Muscle of arm (tissue), 1 donor: ENCODE measurements at regions not wholly inside any gene's neighbourhood (a gene's known extent, or its start where the extent isn't known, plus 50 kb on each side); places are given as distances from the start of the nearest gene placed in this dataset.

Experiments used
- DNase-seq: peaks from one replicate; pipeline ENCODE4 v3.0.0-alpha.2; 2013

DNA sequence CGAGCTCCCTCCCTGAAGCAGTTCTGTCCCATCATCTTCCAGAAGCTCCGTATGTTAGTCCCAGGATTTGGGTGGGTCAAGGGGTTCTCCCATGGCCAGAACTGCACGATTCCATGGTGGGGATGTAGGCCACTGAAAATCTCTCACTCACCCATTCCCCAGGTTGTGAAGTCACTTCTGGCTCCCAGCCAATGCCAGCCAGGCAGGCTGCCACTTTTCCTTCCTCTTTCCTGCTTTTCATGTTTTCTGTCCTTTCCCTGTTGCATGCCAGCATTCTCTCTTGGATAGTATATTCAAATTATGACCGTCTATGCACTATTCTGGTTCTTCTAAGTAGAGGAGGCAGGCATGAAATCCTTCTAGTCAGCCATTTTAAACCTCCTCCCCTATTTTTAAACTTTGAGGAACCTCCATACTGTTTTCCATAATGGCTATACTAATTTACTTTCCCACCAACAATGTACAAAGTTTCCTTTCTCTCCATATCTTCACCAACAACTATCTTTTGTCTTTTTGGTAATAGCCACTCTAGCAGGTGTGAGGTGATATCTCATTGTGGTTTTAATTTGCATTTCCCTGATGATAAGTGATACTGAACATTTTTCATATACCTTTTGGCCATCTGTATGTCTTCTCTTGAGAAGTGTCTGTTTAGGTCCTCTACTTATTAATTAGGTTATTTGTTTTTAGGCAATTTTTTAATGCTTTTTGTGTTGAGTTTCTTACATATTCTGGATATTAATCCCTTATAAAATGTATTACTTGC is 182.1 kb upstream of the TET2 start:
- DNase-seq, result no peak

DNA sequence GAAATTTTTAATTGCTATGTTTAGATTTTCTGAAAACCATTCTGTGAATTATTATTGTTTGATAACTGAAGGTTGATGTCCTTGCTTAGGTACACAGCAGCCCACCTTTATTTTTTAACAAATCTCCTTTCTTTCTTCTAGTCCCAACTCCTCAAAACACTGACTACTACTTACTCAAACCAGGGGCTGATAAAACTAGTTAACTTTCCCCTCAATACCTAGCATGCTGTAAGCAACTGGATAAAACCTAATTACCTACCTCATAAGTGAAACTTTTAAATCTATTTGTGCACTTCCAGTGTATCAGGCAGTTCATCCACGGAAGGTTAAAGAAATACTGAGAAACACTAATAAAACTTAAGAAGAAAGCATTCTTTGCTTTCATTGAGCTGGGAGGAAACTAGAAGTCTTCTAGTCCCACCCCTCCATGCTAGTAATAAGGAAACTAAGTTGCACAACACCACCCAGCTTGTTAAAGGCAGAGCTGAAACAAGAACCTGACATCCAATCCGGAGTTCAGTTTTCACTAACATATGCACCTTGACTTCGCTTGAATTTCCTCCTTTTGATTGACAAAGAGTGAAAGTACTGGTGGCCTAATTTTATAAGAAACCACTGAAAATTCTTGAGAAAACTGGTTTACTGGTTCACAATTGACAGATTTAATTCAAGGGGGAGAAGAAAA is 180.2 kb upstream of the TET2 start:
- peak; percentile 19 for DNase-seq

DNA sequence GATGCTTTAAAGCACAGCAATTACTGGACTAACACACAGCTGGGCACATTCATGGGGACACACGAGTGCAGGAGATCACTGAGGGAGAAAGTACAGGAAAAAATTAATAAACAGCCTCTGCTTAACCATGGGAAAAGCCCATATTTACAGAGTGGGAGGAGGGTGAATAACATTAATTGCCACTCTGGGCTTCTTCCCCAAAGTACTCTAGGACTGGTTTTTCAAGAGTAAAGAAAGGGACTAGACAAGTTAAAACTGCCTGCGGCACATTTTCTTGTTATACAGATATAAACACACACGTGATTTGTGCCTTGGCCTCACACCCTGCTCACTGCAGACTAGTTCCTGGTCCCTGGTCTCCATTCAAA is 179.7 kb upstream of the TET2 start:
- no peak for DNase-seq

DNA sequence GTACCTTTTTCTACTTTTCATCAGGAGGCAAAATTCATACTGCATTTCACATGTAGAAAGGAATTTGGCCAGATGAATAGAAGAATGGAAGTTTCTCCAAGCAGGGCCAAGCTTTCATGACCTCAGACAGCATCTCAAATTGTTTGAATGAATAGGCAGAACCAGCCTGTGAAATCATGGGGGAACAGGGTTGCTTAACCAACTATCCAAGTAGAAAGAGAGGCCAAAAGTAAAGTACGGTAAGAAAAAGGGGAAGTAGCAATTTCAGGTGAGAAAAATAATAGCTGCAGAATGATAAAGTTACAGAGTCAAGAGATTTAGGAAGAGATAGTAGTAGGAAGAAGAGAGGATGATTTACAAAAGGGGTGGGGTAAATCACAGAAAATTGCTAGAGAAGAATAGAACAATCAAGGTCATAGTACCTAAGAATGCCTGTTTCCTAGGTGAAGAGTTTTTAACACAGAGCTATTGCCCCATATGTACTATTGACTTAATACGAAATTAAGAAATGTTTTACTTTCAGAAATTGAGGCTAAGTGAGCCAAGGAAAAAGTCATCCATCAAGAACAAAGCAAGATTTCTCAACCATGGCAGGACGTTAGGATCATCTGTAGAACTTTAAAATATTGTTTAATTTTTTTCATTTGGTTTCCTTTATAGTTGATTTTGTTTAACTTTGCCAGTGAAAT is 177.1 kb upstream of the TET2 start:
- DNase-seq, result no peak

DNA sequence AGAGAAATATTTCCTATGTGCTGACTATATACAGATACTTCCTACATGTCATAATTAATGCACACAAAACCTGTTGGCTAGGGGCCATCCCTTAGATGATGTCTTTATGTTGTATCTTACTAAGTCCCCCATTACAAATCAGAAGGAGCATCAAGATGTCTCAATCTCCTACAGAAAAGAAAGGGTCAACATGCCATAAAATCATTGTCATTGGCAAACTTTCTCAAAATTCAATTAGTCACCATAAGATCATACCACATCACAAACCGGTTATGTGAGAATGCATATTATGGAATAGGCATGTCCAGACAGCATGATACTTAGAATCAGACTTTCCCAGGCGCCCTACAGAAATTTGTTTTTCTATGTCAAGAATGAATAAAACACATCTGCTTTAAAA is 175.2 kb upstream of the TET2 start:
- no peak for DNase-seq

DNA sequence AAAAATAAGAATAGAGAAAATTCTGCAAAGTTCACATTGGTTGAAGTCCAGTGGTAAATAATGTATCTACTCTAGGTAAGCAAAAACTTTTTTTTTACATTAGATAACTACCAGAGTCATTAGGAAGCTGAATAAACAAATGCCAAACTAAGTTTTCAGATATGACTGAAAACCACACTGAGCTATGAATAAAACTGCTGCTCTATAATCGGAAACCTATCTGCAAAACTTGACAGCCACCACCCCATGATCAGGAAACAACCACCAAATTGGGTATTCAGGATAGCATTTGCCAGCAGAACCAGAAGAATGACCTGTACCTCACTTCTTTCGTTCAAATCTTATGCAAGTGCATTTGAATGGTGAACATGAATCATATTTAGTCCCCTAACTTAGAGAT is 173.0 kb upstream of the TET2 start:
- DNase-seq, result no peak

DNA sequence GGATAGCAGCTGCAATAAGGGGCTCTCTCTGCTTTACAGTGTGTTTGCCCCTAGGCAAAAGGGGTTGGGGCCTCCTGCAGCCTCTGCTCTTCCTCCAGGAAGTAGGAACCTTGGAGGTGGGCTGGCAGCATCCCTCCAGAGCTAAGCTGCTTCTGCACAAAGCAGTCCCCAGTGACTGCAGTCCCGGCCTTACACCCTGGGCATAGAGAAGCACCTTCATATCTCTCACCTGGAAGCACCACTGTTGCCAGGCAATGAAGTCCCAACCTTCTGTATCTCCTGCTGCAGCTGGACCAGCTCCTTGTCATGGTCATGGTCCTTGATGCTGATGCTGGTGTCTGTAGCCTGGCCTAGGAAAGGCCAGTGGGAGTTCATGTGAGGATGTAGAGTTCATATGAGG is 171.1 kb upstream of the TET2 start:
- no peak for DNase-seq

DNA sequence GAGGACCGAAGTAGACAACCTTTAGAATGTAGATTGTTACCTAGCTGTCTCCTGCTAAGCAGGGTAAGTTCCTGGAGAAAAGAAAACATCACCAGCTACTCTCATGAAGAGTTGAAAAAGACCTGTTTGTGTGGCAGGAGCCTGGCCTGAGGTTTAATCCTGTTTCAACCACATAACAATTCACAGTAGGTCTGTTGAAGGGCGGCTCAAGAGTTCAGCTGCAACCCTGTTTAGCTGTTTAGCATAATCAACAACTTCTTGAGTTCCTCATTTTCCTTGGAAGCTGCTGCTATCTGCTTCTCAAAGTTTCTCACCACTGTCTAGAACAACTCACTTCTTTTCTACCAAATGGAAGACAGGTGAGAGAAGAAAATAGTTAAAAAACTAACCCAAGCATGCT is 170.4 kb upstream of the TET2 start:
- no peak for DNase-seq

DNA sequence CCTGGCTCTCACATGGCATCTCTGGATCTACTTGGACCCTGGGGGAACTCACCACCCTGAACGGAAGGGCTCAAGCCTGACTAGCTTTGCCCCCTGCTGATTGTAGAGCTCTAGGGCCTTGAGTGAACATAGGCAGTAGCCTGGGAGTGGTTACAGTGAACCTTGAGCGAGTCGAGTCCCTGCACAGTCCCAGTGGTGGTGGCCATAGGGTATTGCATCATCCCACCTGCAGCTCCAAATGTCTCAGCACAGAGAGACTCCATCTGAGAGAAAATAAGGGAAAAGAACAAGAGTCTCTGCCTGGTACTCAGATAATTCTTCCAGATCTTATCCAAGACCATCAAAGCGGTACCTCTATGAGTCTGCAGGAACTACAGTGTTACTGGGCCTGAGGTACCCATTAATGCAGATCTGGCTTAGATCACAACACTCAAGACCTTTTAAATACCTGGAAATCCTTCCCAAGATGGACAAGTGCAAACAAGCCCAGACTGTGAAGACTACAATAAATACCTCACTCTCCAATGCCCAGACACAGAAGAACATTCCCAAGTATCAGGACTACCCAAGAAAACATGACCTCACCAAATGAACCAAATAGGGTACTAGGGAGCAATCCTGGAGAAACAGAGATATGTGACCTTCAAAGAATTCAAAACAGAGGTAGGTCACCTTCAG is 167.5 kb upstream of the TET2 start:
- DNase-seq, result no peak

DNA sequence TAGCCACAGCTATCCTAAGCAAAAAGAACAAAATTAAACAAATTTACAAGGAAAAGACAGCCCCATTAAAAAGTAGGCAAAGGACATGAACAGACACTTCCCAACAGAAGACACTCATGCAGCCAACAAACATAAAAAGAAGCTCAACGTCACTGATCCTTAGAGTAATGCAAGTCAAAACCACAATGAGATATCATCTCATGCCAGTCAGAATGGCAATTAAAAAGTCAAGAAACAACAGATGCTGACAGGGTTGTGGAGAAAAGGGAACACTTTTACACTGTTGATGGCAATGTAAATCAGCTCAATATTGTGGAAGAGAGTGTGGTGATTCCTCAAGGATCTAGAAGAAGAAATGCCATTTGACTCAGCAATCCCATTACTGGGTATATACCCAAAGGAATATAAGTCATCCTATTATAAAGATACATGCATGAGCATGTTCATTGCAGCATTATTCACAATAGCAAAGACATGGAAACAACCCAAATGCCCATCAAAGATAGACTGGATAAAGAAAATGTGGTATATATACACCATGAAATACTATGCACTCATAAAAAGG is 163.0 kb upstream of the TET2 start:
- DNase-seq, result no peak

DNA sequence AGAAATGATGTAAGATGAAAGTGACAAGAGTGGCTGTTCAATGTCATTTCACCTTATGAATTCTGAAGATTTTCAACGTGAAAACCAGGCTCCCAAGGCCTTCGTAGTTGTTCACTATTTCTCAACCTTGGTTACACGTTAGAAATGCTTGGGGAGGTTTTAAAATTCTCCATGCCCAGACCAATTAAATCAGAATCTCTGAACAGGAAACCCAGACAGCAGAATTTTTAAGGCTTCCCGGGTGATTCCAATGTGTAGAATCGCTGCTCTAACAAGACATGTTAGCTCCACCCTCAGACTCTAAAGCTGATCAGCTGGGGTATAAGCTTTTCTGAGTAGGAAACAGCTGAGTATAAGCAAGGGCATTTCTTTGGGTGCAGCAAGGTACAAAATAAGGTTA is 160.4 kb upstream of the TET2 start:
- DNase-seq, result no peak

DNA sequence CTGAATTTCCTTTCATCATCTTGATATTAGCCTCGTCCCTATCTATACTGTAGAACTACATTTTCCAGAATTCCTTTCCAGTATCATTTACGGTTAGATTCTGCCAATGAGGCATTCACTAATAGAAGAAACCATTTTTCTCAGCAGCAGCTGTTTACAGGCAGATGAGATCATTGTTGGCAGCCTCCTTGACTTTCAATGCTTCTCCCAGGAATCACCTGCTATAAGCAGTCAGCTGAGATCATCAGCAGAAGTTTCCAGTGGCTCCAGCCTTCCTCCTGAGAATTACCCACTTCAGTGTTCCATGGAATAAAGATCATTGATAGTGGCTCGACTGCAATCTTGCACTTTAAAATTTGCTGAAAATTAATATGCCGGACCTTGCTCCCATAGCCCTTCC is 157.3 kb upstream of the TET2 start:
- peak; percentile 67 for DNase-seq

DNA sequence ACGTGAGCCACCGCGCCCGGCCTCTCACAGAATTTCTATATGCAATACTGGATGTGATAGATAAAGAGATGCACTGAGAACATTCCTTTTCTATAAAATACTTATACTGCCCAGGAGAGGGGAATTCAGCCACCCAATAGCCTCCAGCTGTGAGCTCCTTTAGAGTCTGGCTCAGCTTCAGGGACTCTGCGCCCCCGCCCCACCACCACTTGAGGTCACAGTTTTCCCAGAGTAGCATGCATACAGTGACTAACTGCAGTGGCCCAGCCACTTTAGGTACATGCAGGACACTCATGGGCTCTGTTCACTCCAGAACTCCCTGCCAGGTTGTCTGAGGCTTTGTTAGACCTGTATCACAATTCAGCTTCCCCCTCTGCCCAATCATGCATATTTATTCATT is 144.4 kb upstream of the TET2 start:
- DNase-seq, result no peak

DNA sequence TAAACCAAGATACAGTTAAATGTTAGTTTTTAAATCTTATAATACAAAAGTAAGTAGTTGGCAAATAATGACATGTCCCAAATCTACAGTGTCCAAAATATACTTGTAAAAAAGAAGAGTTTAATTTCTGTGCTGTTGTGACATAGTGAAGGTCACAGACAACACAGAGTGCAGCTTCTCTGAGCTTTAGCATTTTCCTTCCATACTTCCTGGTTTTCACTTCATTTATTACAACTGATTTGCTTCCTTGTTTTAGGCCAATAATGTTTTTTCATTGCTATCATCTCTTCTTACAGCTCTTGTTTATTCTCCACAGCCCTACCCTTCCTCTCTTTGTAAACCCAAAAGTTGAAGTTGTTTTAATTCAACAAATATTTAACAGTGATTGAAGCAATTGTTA is 132.4 kb upstream of the TET2 start:
- DNase-seq, result no peak

DNA sequence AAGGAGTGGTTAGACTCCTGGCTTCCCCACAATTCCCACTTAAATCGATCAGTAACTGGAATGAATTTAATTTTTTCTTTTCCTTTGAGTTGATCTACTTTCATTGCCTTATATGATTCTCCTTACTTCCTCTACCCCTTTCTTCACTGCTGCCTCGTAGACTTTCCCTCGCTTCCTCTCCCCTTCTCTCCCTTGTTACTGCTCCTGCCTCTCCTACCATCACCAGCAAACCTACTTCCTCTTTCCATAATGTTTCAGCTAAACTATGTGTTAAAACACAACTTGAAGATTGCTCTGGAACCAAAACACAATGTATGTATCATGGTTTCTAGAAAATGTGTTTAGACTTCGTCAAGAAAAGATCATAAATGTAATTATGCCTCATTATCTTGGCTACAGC is 132.0 kb upstream of the TET2 start:
- no peak for DNase-seq

DNA sequence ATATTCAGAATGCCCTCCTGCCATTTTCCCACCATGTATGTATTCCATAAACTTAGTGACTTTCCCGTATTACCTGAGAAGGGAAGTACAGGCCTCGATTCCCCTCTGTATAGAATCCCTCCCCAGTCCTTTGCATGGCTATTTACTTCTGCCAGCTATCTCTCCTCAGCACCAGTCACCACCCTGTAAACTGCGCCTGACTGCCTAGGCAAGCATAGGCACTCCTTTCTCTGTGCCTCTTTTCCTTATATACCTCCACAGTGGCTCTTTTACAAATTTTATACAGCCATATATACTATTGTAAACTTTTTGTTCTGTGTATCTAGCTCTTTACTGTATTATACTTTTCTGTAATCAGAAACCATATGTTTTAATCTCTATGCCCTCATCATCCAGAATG is 130.9 kb upstream of the TET2 start:
- no peak for DNase-seq

DNA sequence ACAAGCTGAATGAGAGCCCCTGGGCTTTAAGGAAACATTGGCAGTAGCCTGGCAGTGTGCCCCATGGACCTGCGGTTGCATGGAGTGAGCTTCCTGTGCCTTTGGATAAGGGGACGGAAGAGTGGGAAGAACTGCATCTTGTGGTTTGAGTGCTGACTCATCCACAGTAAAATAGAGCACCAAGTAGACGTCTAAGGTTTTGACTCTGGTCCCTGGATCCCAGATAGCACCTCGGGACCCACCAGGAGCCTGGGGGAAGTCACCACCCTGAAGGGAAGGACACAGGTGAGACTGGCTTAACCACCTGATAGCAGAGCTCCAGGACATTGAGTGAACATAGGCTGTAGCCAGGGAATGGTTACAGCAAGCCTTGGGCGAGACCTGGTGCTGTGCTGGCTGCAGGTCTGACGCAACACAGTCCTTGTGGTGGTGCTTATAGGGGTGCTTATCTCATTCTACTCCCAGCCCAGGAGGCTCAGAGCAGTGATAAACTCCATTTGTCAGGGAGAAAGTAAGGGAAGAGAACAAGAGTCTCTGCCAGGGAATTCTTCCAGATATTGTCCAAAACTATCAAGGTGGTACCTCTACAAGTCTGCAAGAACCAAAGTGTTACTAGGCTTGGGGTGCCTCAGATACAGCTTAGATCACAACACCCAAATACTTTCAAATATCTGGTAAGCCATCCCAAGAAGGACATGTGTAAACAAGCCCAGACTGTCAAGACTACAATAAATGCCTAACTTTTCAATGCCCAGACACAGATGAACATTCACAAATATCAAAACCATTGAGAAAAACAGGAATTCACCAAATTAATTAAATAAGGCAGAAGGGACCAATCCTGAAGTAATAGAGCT is 123.6 kb upstream of the TET2 start:
- no peak for DNase-seq

DNA sequence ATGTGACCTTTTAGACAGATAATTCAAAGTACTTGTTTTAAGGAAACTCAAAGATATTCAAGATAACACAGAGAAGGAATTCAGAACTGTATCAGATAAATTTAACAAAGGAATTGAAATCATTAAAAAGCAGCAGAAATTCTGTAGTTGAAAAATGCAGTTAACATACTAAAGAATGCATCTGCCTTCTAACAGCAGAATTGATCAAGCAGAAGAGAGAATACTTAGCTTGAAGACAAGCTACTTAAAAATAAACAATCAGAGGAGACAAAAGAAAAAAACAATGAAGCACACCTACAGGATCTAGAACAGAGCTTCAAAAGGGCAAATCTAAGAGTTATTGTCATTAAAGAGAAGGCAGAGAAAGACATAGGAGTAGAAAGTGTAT is 123.0 kb upstream of the TET2 start:
- no peak for DNase-seq

DNA sequence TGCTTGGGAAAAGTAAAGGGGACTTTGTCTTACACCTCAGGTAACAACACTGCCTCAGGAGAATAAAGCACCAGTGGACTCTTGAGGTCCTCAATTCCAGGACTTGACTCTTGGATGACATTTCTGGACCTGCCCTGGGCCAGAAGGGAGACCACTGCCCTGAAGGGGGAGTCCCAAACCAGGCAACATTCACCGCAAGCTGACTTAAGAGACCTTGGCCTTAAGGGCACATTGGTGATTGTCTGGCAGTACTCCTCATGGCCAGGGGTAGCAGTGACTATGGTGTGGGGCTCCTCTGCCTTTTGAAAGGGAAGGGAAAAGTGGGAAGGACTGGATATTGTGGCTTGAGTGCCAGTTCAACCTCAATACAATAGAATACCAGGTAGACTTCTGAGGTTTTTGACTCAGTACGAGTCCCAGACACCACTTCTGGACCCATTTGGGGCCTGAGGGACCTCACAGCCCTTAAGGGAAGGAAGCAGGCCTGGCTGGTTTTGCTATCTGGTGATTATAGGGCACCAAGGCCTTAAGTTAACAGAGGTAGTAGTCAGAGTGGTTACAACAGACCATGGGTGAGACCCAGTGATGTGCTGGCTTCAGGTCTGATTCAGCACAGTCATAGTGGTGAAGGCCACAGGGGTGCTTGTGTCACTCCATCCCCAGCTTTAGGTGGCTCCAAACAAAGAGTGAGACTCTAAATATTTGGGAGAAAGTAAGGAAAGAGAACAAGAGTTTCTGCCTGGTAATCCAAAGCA is 121.2 kb upstream of the TET2 start:
- no peak for DNase-seq

DNA sequence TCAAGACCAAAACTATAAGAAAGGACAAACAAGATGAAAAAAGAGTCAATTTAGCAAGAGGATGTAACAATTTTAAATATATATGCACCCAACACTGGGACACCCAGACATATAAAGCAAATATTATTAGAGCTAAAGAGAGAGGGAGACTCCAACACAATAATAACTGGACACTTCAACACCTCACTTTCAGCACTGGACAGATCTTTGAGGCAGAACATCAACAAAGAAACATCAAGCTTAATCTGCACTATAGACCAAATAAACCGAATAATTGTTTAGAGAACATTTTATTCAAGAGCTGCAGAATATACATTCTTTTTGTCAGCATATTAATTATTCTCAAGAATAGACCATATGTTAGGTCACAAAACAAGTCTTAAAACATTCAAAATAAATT is 109.7 kb upstream of the TET2 start:
- no peak for DNase-seq

DNA sequence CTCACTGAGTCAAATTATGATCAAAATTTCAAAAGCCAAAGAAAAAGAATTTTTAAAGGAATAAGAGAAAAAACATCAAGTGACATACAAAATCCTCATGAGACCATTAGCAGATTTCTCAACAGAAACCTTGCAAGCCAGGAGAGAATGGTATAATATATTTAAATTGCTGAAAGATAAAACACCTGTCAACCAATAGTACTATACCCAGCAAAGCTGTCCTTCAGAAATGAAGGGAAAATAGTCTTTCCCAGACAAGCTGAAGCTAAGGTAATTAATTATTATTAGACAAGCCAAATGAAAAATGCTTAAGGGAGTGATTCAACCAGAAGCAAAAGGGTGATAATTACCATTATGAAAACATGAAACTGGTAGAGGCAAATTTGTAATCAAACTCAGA is 104.2 kb upstream of the TET2 start:
- DNase-seq, result no peak
